K562 (cell line): ENCODE measurements at regions not wholly inside any gene's neighbourhood (a gene's known extent, or its start where the extent isn't known, plus 50 kb on each side); places are given as distances from the start of the nearest gene placed in this dataset.

ENCODE experiments used
- ATAC-seq: fragments of 200-7000 bp; cut with Tn5 transposase; 3 replicates; pipeline ENCODE4 v1.9.1; 2020; ENCODE audit warnings: moderate library complexity
- BruUV-seq: library from RNA; stranded (reverse); fragments of 400-500 nt; replicated peaks from 2 replicates; lab custom pipeline; 2021; lab: Mats Ljungman, UMichigan
- CTCF ChIA-PET: fragments of 300-600 bp; formaldehyde crosslinking; extraction: SDS; loops from one replicate; lab custom pipeline; 2021; ENCODE audit warnings: low intra/inter-chr PET ratio; lab: Yijun Ruan, JAX
- POLR2A ChIA-PET: fragments of 300-600, 350-650 bp; sonication (Branson Sonifier 250); formaldehyde crosslinking; extraction: SDS; loops from one replicate; lab custom pipeline; 2021; ENCODE audit warnings: antibody characterized with exemption, inconsistent platforms; lab: Yijun Ruan, JAX
- DNase-seq, 4 experiments: peaks; one replicate each; pipeline versions ENCODE4 v3.0.0 to v3.0.0-alpha.2; 2011 to 2018; ENCODE audit warnings: low spot score in 3 of 4, mixed read lengths in 3 of 4; ENCODE audit errors: extremely low read depth in 1 of 4
- FAIRE-seq: peaks from 2 replicates; lab custom pipeline; 2011; peaks lifted over from hg19 to GRCh38; lab: Jason Lieb, UNC
- H2AFZ ChIP-seq: 2 replicates; pipeline ENCODE4 v1.6.0; 2011; ENCODE audit warnings: low read depth, low read length, control low read depth, inconsistent platforms
- H3K27ac ChIP-seq: fragments of 200-600 bp; 3 replicates; pipeline ENCODE4 v1.8.0; 2011; ENCODE audit warnings: low read depth, mild to moderate bottlenecking, control low read depth, inconsistent platforms, low read length, moderate library complexity, mixed read lengths; ENCODE audit errors: extremely low read depth
- H3K27me3 ChIP-seq, 2 experiments: fragments of 300-600 bp in 1 of 2; 2 replicates in 1 of 2; 3 replicates in 1 of 2; pipeline versions ENCODE4 v1.6.0 to v1.8.0; 2011; ENCODE audit warnings: inconsistent platforms in 2 of 2, low read length in 2 of 2, mild to moderate bottlenecking in 1 of 2, mixed read lengths in 1 of 2, moderate library complexity in 1 of 2; ENCODE audit not compliant: control insufficient read depth in 2 of 2, insufficient read depth in 2 of 2
- H3K36me3 ChIP-seq: fragments of 300-600 bp; 3 replicates; pipeline ENCODE4 v1.8.0; 2011; ENCODE audit warnings: mild to moderate bottlenecking, low read length, inconsistent platforms; ENCODE audit not compliant: control insufficient read depth, insufficient read depth
- H3K4me1 ChIP-seq, 2 experiments: fragments of 200-600 bp in 1 of 2; replicated peaks in 1 of 2; 2 replicates in 1 of 2; 3 replicates in 1 of 2; pipeline versions ENCODE4 v1.5.1 to v1.8.0; 2011; ENCODE audit warnings: inconsistent platforms in 2 of 2, low read length in 2 of 2, mild to moderate bottlenecking in 1 of 2, mixed read lengths in 1 of 2, moderate library complexity in 1 of 2; ENCODE audit not compliant: control insufficient read depth in 2 of 2, insufficient read depth in 2 of 2
- H3K4me2 ChIP-seq: 2 replicates; pipeline ENCODE4 v1.6.1; 2011; ENCODE audit warnings: low read length, control low read depth, inconsistent platforms, mixed read lengths; ENCODE audit not compliant: insufficient read depth
- H3K4me3 ChIP-seq: fragments of 200-600 bp; sonication (generic), shearing (Covaris generic); 2 replicates; pipeline ENCODE4 v1.5.1; 2016; ENCODE audit warnings: control low read depth, inconsistent platforms
- H3K79me2 ChIP-seq: fragments of 200-600 bp; 3 replicates; pipeline ENCODE4 v1.8.0; 2011; ENCODE audit warnings: low read length, inconsistent platforms; ENCODE audit not compliant: control insufficient read depth, insufficient read depth
- H3K9ac ChIP-seq, 2 experiments: 2 replicates each; pipeline versions ENCODE4 v1.6.0 to v1.6.1; 2011; ENCODE audit warnings: low read depth in 2 of 2, low read length in 2 of 2, control low read depth in 1 of 2, inconsistent platforms in 1 of 2, mild to moderate bottlenecking in 1 of 2, mixed read lengths in 1 of 2; ENCODE audit not compliant: insufficient read depth in 1 of 2
- H3K9me1 ChIP-seq: one replicate; pipeline ENCODE4 v1.6.0; 2011; ENCODE audit warnings: inconsistent platforms, mild to moderate bottlenecking, low read length, moderate library complexity; ENCODE audit not compliant: control insufficient read depth, insufficient read depth
- H3K9me3 ChIP-seq: replicated peaks from 2 replicates; pipeline ENCODE4 v1.5.1; 2011; ENCODE audit warnings: low read depth, low read length, inconsistent platforms; ENCODE audit not compliant: control insufficient read depth, insufficient read depth
- H4K20me1 ChIP-seq: replicated peaks from 2 replicates; pipeline ENCODE4 v1.6.1; 2011; ENCODE audit warnings: low read length, inconsistent platforms, mixed read lengths; ENCODE audit not compliant: control insufficient read depth, insufficient read depth
- CBX8 ChIP-seq: fragments of 200-600 bp; sonication (generic); IDR thresholded peaks from 2 replicates; pipeline ENCODE4 v1.6.1; 2012; ENCODE audit warnings: borderline replicate concordance, mixed run types, low read depth, mild to moderate bottlenecking, moderate library complexity, mixed read lengths, low read length, control low read depth, inconsistent platforms; ENCODE audit not compliant: poor library complexity, severe bottlenecking; ENCODE audit errors: extremely low read depth
- FOSL1 ChIP-seq: fragments of 200-800 bp; sonication (Bioruptor generic); conservative IDR thresholded peaks from 2 replicates; pipeline ENCODE4 v1.6.1; 2016; ENCODE audit warnings: missing genetic modification characterization, missing compliant biosample characterization
- HMG20A ChIP-seq: fragments of 450-650 bp; formaldehyde crosslinking; conservative IDR thresholded peaks from 2 replicates; pipeline ENCODE4 v1.4.0; 2020; ENCODE audit warnings: mild to moderate bottlenecking, mixed read lengths
- HNRNPUL1 ChIP-seq: fragments of 200-400 bp; formaldehyde crosslinking; IDR thresholded peaks from 2 replicates; pipeline ENCODE4 v1.6.1; 2017; ENCODE audit warnings: low read length
- KDM2B ChIP-seq: fragments of 250-450 bp; sonication (Bioruptor Pico); IDR thresholded peaks from 2 replicates; pipeline ENCODE4 v1.8.0; 2021; ENCODE audit warnings: mild to moderate bottlenecking, moderate library complexity
- MCM7 ChIP-seq, 2 experiments: fragments of 450-650 bp; IDR thresholded peaks; 2 replicates each; pipeline ENCODE4 v1.6.1; 2016 to 2018
- MTA2 ChIP-seq: fragments of 450-650 bp; IDR thresholded peaks from 2 replicates; pipeline ENCODE4 v1.6.1; 2016; ENCODE audit warnings: low read depth
- POLR2AphosphoS2 ChIP-seq: IDR thresholded peaks from 2 replicates; pipeline ENCODE4 v1.6.1; 2012; ENCODE audit warnings: low read length, improper control_type of control experiment
- SAFB ChIP-seq: fragments of 200-400 bp; formaldehyde crosslinking; IDR thresholded peaks from 2 replicates; pipeline ENCODE4 v1.6.1; 2017; ENCODE audit warnings: low read depth, low read length, borderline replicate concordance
- SP2 ChIP-seq: IDR thresholded peaks from 2 replicates; pipeline ENCODE4 v1.6.1; 2011; ENCODE audit warnings: mild to moderate bottlenecking, low read depth, low read length, moderate library complexity; ENCODE audit not compliant: poor library complexity, severe bottlenecking; ENCODE audit errors: extremely low read depth
- ZNF644 ChIP-seq: fragments of 200-800 bp; sonication (Bioruptor generic); IDR thresholded peaks from 2 replicates; pipeline ENCODE4 v1.6.1; 2016; ENCODE audit warnings: low read depth, missing genetic modification characterization, missing compliant biosample characterization
- WGBS: fragments of 100-300 bp; shearing (Covaris generic); methylation state at CpG from one replicate; pipeline ENCODE4 v1.1.6; 2016; ENCODE audit warnings: low coverage, mixed read lengths; ENCODE audit not compliant: insufficient coverage; ENCODE audit errors: missing lambda C conversion rate; 5-methylcytosine and 5-hydroxymethylcytosine counted together
- in situ Hi-C: fragments of 300-500 bp; cut with MboI; formaldehyde crosslinking; loops from 4 replicates; pipeline ENCODE4 v1.15.0; 2018; ENCODE audit warnings: inconsistent platforms, mixed read lengths
- intact Hi-C: fragments of 100-400 bp; cut with micrococcal nuclease; formaldehyde crosslinking; loops from 2 replicates; pipeline ENCODE4 v1.14.2; 2022
- TF ChIP-seq, protein P1 (sequence below), 3 experiments: IDR thresholded peaks in 2 of 3; conservative IDR thresholded peaks in 1 of 3; 2 replicates each; pipeline ENCODE4 v1.5.1; 2011 to 2012; ENCODE audit warnings: low read length in 3 of 3, mild to moderate bottlenecking in 3 of 3, control low read depth in 2 of 3, improper control_type of control experiment in 1 of 3, inconsistent platforms in 1 of 3, low read depth in 1 of 3, mixed read lengths in 1 of 3, moderate library complexity in 1 of 3; ENCODE audit not compliant: insufficient read depth in 2 of 3

- TF ChIP-seq FOSL1 (tag) (no peak), MCM7 (IDR thresholded peaks at IDR 0.05) (no peak)
Observed at GRCh38 chr7:41241641-41242040, 461.2 kb downstream of the INHBA start (continued).

GRCh38 chr7:41239596-41239995 lies 463.3 kb downstream of the INHBA start:
- ChIA-PET CTCF (no interaction called here), POLR2A (no interaction called here)
- 0% methylated on average over 1 of the region's 1 CpG for WGBS
- intact Hi-C loops (no loop called here), in situ Hi-C loops (no loop called here)
- TF ChIP-seq HNRNPUL1 = no peak
- TF ChIP-seq ZNF644 (tag) = no peak
- TF ChIP-seq KDM2B (CRISPR knock-in tag) = no peak
- no peak for TF ChIP-seq HMG20A (CRISPR knock-in tag)
- no peak for TF ChIP-seq SP2
- TF ChIP-seq, protein P1, sequence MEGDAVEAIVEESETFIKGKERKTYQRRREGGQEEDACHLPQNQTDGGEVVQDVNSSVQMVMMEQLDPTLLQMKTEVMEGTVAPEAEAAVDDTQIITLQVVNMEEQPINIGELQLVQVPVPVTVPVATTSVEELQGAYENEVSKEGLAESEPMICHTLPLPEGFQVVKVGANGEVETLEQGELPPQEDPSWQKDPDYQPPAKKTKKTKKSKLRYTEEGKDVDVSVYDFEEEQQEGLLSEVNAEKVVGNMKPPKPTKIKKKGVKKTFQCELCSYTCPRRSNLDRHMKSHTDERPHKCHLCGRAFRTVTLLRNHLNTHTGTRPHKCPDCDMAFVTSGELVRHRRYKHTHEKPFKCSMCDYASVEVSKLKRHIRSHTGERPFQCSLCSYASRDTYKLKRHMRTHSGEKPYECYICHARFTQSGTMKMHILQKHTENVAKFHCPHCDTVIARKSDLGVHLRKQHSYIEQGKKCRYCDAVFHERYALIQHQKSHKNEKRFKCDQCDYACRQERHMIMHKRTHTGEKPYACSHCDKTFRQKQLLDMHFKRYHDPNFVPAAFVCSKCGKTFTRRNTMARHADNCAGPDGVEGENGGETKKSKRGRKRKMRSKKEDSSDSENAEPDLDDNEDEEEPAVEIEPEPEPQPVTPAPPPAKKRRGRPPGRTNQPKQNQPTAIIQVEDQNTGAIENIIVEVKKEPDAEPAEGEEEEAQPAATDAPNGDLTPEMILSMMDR (IDR thresholded peaks at IDR 0.05 in 2 of 3, conservative IDR thresholded peaks at IDR 0.05 in 1 of 3; ENCODE audit: insufficient read depth in 2 of 3, low read depth in 1 of 3, low read length in 3 of 3) = no peak
- TF ChIP-seq MTA2 = no peak
- TF ChIP-seq CBX8 = no peak
- no peak for TF ChIP-seq POLR2AphosphoS2
- TF ChIP-seq SAFB = no peak
- H3K4me2 ChIP-seq = no peak overlapping the region
- no peaks in the 10 kb centered on the region for H4K20me1 ChIP-seq
- no peak for DNase-seq
- no peak overlapping the region for H3K9ac ChIP-seq
- H3K27me3 ChIP-seq = no peaks in the 10 kb centered on the region
- H3K27ac ChIP-seq = no peak overlapping the region
- no peaks in the 10 kb centered on the region for H3K79me2 ChIP-seq
- H3K9me1 ChIP-seq = no peaks in the 10 kb centered on the region
- FAIRE-seq = no peak
- ATAC-seq = no peak
- no peaks in the 10 kb centered on the region; the same call in 1 of the 2 replicates for H3K9me3 ChIP-seq
- no peaks in the 10 kb centered on the region for H3K36me3 ChIP-seq
- H3K4me3 ChIP-seq = no peak overlapping the region
- BruUV-seq = no TSS peak
- no peaks in the 10 kb centered on the region for H3K4me1 ChIP-seq
- H2AFZ ChIP-seq = no peak overlapping the region
